ENCODE measurements at regions not wholly inside any gene's neighbourhood (a gene's known extent, or its start where the extent isn't known, plus 50 kb on each side); places are given as distances from the start of the nearest gene placed in this dataset.
"Not testable (repeated sequence)": the region's sequence is repeated elsewhere in the genome, so short reads cannot be mapped to it uniquely, and the experiment has no call there.

DNA sequence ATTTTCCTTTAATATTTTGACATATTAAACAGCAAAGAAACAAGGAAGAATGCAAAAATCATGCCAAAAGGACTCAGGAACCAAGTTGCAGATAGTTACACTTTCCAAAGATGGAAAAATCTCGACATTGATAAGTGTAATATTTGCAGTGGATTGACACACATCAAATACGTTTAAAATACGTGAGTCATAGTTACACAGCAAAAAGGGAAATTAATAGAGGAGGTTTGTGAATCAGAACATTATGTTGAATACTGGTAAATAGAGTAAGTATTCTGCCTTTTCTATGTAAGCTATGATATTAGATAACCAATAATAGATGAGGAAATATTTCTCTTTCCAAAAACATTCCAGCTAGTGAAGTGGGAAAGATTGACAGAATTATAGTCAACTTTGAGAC lies 1761.3 kb upstream of the IGFBP7 start:
- DNase-seq, result no peak

- DNase-seq, result no peak
These were observed 1738.8 kb upstream of the IGFBP7 start for GRCh38 chr4:58849026-58849425.

- no peak for DNase-seq
These were observed 1733.3 kb upstream of the IGFBP7 start for GRCh38 chr4:58843455-58843854.

DNA sequence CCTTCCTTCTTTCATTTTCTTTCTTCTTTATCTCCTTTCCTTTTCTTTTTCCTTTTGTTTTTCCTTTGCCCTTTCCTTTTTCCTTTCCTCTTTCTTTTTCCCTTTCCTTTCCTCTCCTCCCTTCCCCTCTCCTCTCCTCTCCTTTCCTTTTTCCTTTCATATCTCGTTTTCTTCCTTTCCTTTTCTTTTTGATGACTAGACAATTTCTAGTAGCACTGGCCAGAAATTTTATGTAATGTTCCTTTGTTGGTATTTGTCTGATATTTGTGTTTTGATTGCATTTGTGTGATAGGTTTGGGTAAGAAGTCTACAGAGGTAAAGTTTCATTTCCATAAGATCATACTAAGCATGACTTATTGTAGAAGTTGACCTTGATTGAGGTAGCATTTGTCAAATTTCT lies 1722.9 kb upstream of the IGFBP7 start:
- no peak for DNase-seq

DNA sequence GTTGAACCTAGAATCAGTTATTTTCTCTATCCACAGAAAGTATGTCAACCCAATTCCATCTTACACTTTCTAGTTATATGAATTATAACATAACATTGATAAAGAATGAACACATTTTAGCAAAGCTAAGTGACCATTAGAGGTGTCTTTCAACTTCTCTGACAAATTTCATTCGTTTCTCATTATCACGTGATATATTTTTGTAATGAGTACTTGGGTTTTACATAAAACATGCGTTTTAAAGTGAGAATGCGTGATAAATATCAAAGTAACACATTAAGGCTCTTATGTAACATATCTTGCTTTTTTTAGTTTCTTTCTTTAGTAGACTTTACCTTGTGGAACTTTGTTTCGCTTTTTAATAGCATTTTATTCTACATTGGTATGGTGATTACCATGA lies 1715.1 kb upstream of the IGFBP7 start:
- no peak for DNase-seq

DNA sequence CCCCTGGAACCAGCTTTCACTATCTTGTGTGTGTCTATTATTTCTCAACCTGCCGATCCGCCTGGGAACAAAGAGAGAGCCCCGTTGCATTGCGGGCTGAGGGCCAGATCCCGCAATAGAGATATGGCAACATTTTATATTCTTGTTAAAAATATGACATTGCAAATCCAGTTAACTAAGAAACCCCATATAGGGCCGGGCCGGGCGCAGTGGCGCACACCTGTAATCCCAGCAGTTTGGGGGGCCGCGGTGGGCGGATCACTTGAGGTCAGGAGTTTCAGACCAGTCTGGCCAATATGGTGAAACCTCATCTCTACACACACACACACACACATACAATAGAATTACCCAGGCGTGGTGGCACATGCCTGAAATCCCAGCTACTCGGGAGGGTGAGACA lies 1708.4 kb upstream of the IGFBP7 start:
- DNase-seq, result not testable (repeated sequence)

DNA sequence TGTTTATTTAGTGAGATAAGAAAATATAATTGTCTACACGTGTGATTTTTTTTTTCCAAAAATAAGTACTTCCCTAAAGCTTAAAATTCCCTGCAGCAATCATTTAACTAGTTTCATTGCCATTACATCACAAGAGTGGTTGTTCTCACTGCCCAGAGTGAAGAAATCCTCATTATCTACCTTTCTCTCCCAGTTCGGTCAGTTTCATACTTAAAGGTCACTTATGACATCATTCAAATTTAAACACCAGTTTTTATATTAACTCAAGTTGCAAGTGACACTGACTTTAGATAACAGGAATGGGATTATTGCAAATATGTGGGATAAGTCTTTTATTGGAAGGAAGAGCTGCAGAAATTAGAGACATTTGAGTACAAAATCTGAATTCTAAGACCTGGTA lies 1699.8 kb upstream of the IGFBP7 start:
- no peak for DNase-seq

DNA sequence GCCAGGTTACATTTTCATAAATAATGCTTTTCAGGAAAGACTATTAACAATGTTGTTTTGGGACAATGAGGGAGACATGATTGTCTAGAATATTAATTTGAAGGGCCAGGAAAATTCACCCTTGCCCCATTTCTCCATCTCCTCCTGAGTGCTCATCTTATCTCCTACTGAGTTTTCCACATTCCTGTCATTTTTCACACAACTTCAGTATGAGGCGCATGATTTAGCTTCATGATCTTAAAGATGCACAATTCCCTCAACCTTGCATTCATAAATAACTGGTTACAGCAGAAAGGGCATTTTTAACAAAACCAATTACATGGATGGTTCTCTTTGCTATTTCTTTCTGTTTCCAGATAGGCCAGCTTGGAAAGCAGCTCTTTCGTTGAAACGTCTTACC lies 1699.2 kb upstream of the IGFBP7 start:
- peak; percentile 13 for DNase-seq

- no peak for DNase-seq
These were observed 1698.6 kb upstream of the IGFBP7 start for GRCh38 chr4:58808817-58809216.

DNA sequence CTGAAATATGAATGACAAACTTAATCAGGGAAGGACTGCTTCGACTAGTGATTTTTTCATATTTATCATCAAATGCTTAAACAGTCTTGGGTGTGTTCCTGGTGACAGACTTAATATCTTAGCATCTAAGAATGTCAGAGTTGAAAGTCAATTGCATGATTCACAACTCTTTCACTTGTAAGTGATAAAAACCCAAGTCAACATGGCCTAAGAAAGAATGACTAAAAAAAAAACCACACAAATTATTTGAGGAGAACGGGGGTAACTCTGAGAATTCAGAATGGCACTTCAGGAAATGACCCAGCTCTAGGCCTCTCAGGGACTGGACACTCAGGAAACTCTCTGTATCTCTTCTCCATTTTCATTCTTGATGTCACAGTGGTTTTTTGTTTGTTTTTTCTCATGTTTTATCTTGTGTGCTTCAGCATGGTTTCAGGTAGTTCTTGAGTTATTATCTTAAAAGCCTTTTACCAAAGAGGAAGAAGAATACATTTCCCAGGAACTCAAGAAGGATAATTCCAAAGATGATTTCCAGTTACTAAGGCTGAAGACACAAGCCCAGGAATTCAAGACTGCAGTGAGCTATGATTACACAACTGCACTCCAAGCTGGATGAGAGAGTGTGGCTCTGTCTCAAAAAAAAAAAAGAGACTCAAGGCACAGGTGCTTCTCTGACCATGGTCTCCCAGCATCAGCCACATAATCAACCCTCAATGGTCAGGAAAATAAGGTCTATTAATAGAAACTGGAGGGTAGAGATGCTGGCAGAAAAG lies 1697.8 kb upstream of the IGFBP7 start:
- DNase-seq, result peak; percentile 5

DNA sequence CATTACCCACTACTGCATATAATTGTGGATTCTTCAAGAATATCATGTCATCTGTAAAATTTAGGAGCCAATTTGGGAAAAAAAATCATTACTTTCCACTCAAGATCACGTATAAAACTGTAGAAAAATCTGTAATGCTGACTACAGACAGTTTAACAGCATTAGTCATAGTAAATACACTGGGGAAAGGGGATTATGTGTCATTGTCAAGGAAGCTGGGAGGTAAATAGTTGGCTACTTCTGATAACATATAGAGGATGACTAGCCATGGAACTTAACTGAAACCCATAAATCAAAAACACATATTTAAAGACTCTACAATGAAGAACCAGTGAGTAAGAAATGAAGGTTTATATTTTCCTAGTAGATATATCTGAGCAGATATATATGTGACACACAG lies 1666.4 kb upstream of the IGFBP7 start:
- DNase-seq, result peak; percentile 47

DNA sequence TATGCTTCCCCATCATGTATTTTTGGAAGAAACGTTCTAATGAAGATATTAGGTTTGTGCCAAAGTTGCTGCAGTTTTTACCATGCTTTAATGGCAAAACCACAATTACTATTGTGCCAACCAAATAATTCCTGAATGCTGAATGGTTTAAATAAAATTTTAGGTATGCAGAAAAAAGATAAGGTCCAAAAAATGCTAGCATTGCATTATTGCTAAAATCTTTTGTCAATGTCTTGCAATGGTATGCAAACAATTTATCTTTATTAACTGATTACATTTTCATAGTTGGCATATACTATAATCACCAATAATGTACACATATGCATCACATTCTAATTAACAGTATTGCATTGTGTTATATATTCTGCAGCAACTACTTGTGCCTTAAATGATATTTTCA lies 1657.4 kb upstream of the IGFBP7 start:
- DNase-seq, result no peak

GRCh38 chr4:58766763-58767162 lies 1656.6 kb upstream of the IGFBP7 start:
- DNase-seq, result no peak

- DNase-seq, result no peak
These were observed 1651.4 kb upstream of the IGFBP7 start for GRCh38 chr4:58761563-58761962.

GRCh38 chr4:58760737-58761136 lies 1650.6 kb upstream of the IGFBP7 start:
- peak; percentile 21 for DNase-seq

DNA sequence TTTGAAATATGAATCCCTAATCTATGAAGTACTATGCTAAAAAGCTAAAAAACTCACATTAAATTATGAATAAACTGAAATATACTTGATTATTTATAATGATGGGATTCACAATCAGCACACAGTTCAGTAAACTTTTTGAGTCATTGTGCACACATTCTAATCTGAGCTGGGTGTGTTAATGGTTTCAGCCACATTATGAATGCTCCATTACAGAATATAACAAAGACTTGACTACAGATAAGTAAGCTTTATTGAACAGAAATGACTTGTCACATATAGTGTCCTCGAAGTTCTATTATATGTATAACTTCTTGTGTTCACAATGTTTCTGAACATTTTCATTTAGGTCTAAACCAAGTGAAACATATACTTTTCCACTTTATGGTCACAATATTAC lies 1649.9 kb upstream of the IGFBP7 start:
- DNase-seq, result no peak

- DNase-seq, result no peak
These were observed 1639.0 kb upstream of the IGFBP7 start for GRCh38 chr4:58749206-58749605.

- no peak for DNase-seq
These were observed 1630.7 kb upstream of the IGFBP7 start for GRCh38 chr4:58740897-58741296.

DNA sequence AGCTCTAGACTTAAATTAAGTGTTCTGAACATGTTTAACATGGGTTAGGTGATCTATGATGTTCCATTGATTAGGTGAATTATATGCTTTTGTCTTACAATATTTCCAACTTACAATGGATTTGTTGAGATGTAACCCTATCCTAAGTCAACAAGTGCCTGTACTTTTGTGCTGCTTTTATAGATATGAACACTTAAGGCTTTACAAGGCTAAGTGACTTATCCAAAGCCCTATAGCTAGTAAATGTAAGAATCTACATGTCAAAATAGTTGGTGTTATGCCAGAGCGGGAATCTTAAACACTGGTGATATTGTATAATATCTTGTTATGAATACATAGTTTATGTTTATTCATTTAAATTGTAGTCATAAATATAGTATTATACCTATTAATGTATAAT lies 1629.1 kb upstream of the IGFBP7 start:
- DNase-seq, result no peak

DNA sequence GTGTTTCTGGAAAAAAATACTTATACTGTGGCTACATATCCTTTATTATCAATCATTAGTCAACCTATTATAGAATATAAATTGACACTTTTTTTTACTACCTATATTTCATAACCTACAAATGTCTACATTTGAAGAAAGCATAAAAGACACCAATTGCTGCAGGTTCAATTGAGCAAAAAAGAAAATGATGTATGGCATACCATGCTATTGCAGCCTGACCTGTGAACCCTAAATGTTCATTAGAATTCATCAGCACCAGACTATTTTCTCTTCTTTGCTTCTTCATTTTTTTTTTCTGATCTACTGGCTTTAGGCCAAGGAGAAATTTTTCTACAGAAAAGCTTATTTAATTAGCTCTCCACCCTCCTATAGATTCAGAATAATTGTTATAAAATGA lies 1628.2 kb upstream of the IGFBP7 start:
- DNase-seq, result no peak

- DNase-seq, result no peak
These were observed 1624.0 kb upstream of the IGFBP7 start for GRCh38 chr4:58734030-58734674.

- DNase-seq, result peak; percentile 6
These were observed 1622.8 kb upstream of the IGFBP7 start for GRCh38 chr4:58732973-58733372.

DNA sequence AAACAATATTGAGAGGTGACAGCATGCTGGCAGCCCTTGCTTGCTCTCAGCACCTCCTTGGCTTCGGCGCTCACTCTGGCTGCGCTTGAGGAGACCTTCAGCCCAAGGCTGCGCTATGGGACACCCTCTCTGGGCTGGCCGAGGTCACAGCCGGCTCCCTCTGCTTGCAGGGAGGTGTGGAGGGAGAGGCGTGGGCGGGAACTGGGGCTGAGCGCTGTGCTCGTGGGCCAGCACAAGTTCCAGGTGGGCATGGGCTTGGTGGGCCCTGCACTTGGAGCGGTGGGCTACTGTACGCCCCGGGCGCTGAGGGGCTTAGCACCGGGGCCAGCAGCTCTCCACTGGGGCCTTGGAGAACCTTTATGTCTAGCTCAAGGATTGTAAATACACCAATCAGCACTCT lies 1613.8 kb upstream of the IGFBP7 start:
- no peak for DNase-seq

DNA sequence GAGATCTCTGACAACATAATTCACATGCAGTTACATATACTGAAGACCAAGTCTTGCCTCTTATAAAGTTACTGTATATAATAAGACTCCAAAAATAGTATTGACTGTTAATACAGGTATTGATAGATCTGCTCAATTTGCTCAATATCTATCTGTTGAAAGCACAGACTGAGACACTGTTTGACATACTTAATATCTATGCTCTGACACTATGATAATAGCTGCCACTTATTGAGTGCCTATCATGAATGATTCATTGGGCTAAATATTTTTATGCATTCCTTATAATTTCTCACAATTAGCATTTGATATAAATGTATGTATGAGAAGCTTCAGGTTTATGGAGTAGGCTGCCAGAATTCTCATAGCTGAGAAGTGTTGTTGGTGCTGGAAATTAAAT lies 1600.9 kb upstream of the IGFBP7 start:
- DNase-seq, result no peak

DNA sequence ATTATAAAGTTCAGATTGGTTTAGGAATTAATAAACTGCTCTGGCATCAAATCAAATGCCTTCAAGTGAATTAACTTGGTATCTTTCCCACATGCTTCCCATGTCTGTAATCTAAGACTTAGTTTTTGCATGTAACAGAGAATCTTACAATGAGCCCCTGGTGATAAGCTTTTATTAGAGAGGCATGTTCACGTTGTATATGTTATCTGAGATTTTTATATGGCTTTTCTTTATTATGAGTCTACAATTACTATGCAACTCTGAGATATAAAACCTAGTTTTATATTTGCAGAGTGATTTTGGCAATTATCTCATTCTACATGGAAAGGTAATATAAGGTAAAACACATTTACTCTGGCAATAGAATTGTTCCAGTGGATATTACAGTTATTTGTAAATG lies 1578.4 kb upstream of the IGFBP7 start:
- DNase-seq, result no peak

All from kidney glomerular epithelial cell (primary cell).